BJ (cell line): ENCODE measurements at regions not wholly inside any gene's neighbourhood (a gene's known extent, or its start where the extent isn't known, plus 50 kb on each side); places are given as distances from the start of the nearest gene placed in this dataset.

Experiments
- CTCF ChIA-PET: fragments of 350-600 bp; formaldehyde crosslinking; extraction: SDS; loops from one replicate; lab custom pipeline; 2021; ENCODE audit warnings: antibody characterized with exemption, inconsistent platforms; lab: Yijun Ruan, JAX
- POLR2A ChIA-PET: fragments of 300-600 bp; sonication (Branson Sonifier 250); formaldehyde crosslinking; extraction: SDS; loops from one replicate; lab custom pipeline; 2021; ENCODE audit warnings: antibody characterized with exemption; lab: Charles Lee
- DNase-seq: peaks from one replicate; pipeline ENCODE4 v3.0.0-alpha.2; 2011; ENCODE audit warnings: low read depth
- H3K27me3 ChIP-seq: 2 replicates; pipeline ENCODE4 v1.6.0; 2011; ENCODE audit warnings: low read length; ENCODE audit not compliant: control insufficient read depth, insufficient read depth
- H3K36me3 ChIP-seq: 2 replicates; pipeline ENCODE4 v1.5.1; 2011; ENCODE audit warnings: low read length; ENCODE audit not compliant: control insufficient read depth, insufficient read depth
- H3K4me3 ChIP-seq: 2 replicates; pipeline ENCODE4 v1.5.1; 2011; ENCODE audit warnings: low read depth, mild to moderate bottlenecking, control low read depth, low read length
- TF ChIP-seq, protein P1 (sequence below): IDR thresholded peaks from 2 replicates; pipeline ENCODE4 v1.5.1; 2011; ENCODE audit warnings: low read depth, mild to moderate bottlenecking, control low read depth, inconsistent platforms, low read length, moderate library complexity; ENCODE audit not compliant: insufficient read depth

DNA sequence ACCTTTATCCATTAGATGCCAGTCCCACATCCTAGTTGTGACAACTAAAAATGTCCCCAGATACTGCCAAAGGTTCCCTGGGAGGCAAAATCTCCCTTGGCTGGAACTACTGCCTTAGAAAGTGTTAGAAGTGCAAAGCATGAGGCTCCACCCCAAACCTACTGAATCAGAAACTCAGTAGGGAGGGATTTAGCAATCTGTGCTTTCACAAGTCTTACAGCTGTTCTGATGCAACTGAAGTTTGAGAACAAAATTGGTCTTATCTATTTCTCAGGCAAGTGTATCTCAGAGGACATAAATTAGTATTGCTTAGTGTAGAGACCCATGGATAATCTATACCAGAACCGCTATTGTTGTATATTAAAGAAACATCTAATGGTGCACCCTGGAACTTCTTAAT, 70.2 kb downstream of the CLDN1 start:
- TF ChIP-seq, protein P1, sequence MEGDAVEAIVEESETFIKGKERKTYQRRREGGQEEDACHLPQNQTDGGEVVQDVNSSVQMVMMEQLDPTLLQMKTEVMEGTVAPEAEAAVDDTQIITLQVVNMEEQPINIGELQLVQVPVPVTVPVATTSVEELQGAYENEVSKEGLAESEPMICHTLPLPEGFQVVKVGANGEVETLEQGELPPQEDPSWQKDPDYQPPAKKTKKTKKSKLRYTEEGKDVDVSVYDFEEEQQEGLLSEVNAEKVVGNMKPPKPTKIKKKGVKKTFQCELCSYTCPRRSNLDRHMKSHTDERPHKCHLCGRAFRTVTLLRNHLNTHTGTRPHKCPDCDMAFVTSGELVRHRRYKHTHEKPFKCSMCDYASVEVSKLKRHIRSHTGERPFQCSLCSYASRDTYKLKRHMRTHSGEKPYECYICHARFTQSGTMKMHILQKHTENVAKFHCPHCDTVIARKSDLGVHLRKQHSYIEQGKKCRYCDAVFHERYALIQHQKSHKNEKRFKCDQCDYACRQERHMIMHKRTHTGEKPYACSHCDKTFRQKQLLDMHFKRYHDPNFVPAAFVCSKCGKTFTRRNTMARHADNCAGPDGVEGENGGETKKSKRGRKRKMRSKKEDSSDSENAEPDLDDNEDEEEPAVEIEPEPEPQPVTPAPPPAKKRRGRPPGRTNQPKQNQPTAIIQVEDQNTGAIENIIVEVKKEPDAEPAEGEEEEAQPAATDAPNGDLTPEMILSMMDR, result no peak
- Histone ChIP-seq H3K27me3 (no peaks in the 10 kb centered on the region), H3K4me3 (no peak overlapping the region), H3K36me3 (no peaks in the 10 kb centered on the region)
- ChIA-PET CTCF (no interaction called here), POLR2A (no interaction called here)
- DNase-seq, result peak; percentile 31

DNA sequence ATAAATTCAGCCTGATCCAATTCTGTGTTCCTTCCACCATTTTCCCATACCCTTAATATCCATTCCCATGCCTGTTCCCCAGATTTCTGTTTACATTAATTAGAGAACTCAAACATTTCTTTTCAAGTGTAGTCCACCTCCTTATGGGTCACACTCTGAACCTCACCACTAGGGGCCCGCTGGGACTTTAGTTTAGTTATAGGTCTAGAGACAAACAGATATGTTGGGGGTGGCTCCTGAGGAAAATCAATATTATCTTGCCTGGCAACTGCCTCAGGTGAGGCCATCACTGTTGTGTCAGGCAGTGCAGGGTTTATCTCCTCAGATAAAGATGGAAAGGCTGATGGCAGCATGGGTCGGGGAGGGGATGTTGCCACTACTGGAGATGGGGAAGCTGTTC, 72.8 kb downstream of the CLDN1 start:
- CTCF ChIA-PET, result no interaction called here
- no peaks in the 10 kb centered on the region for H3K36me3 ChIP-seq

DNA sequence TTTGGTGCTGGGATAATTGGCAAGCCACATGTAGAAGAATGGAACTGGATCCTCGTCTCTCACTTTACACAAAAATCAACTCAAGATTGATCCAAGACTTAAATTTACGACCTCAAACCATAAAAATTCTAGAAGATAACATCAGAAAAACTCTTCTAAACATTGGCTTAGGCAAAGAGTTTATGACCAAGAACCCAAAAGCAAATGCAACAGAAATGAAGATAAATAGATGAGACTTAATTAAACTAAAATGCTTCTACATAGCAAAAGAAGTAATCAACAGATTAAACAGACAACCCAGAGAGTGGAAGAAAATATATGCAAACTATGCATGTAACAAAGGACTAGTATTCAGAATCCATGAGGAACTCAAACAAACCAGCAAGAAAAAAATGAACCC, 80.1 kb downstream of the CLDN1 start:
- H3K4me3 ChIP-seq, result no peak overlapping the region
- POLR2A ChIA-PET, result no interaction called here
- H3K27me3 ChIP-seq, result no peaks in the 10 kb centered on the region
- no peak for DNase-seq
- TF ChIP-seq, protein P1, result no peak
- CTCF ChIA-PET, result no interaction called here
- no peaks in the 10 kb centered on the region for H3K36me3 ChIP-seq

More for the DNA sequence above, 72.8 kb downstream of the CLDN1 start:
- Histone ChIP-seq H3K27me3 (no peaks in the 10 kb centered on the region), H3K4me3 (no peak overlapping the region)
- TF ChIP-seq, protein P1, result no peak
- POLR2A ChIA-PET, result no interaction called here
- no peak for DNase-seq

DNA sequence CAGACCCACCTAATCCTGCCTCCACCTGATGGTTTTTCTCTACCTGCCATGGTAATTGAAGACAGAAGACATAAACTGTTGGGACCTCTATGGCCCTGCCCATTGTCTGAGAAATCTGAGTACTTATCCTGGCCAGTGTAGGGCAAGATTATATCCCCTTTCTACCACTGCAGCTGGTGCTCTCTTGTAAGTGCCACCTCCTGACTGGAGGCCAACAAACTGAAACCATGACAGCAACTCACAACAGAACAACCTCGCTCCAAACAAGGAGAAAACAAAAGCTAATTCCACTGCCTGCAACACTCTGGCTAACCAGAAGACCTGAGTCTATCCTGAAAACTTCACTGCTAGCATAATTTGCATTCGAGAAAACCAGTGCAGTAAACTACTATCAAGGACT, 82.9 kb downstream of the CLDN1 start:
- TF ChIP-seq, protein P1, result no peak
- Histone ChIP-seq H3K36me3 (no peaks in the 10 kb centered on the region), H3K4me3 (no peak overlapping the region), H3K27me3 (no peaks in the 10 kb centered on the region)
- ChIA-PET POLR2A (no interaction called here), CTCF (interaction anchor here (2.7 kb wide), 1 partner anchor 84 kb away, joined by 9 read pairs; the partner anchor contains the start of gene CLDN1)
- DNase-seq, result no peak

DNA sequence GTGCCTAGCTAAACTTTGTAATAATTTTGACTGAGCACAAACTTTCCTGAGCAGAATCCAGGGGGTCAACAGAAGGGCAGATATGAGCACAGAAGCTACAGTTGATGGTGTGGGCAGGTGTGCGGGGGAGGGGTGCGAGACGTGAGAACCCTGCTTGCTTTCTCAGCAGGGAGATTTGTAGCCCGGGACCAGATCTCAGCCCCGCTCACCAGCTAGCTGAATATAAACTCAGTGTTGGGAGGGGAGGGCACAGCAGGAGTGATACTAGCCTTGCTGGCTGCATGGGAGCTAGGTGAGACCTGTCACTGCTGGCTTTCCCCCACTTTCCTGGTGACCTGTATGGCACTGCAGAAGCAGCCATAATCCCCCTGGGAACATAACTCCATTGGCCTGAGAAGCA, 83.4 kb downstream of the CLDN1 start:
- no peak for DNase-seq
- ChIA-PET CTCF (interaction anchor here (2.7 kb wide), 1 partner anchor 84 kb away, joined by 9 read pairs; the partner anchor contains the start of gene CLDN1), POLR2A (no interaction called here)
- TF ChIP-seq, protein P1, result no peak
- H3K36me3 ChIP-seq, result no peaks in the 10 kb centered on the region
- no peak overlapping the region for H3K4me3 ChIP-seq
- H3K27me3 ChIP-seq, result no peaks in the 10 kb centered on the region
